Heart left ventricle (tissue), 16 donors: ENCODE measurements at regions not wholly inside any gene's neighbourhood (a gene's known extent, or its start where the extent isn't known, plus 50 kb on each side); places are given as distances from the start of the nearest gene placed in this dataset.

ENCODE experiments used
- ATAC-seq, 4 donors: fragments of 200-7000 bp; cut with Tn5 transposase; one replicate each; pipeline ENCODE4 v1.9.1; 2020 to 2022; ENCODE audit warnings: moderate library complexity in 4 of 4, mild to moderate bottlenecking in 3 of 4, moderate number of reproducible peaks in 1 of 4
- DNase-seq, 5 donors: peaks; one replicate each; pipeline ENCODE4 v3.0.0-alpha.2; 2020
- H3K27ac ChIP-seq, 12 donors: fragments of 200-600 bp; sonication (generic) in 4 of 12; one replicate each; pipeline versions ENCODE4 v1.5.0 to v1.8.0; 2016 to 2022; ENCODE audit warnings: mild to moderate bottlenecking in 2 of 12
- H3K27me3 ChIP-seq, 9 donors: fragments of 200-600 bp; sonication (generic) in 2 of 9; one replicate each; pipeline versions ENCODE4 v1.5.1 to v1.8.0; 2016 to 2022; ENCODE audit warnings: mild to moderate bottlenecking in 3 of 9
- H3K36me3 ChIP-seq, 9 donors: fragments of 200-600 bp; sonication (generic) in 2 of 9; one replicate each; pipeline versions ENCODE4 v1.5.0 to v1.8.0; 2018 to 2022; ENCODE audit warnings: mild to moderate bottlenecking in 2 of 9
- H3K4me1 ChIP-seq, 12 donors: fragments of 200-600 bp; sonication (generic) in 4 of 12; one replicate each; pipeline versions ENCODE4 v1.5.0 to v1.8.0; 2016 to 2022; ENCODE audit warnings: mild to moderate bottlenecking in 3 of 12
- H3K4me3 ChIP-seq, 12 donors: fragments of 200-600 bp; sonication (generic) in 4 of 12; one replicate each; pipeline versions ENCODE4 v1.5.0 to v1.8.0; 2017 to 2022; ENCODE audit warnings: mild to moderate bottlenecking in 9 of 12, moderate library complexity in 4 of 12
- H3K9me3 ChIP-seq, 12 donors: fragments of 200-600 bp; sonication (generic) in 4 of 12; one replicate each; pipeline versions ENCODE4 v1.5.0 to v1.8.0; 2016 to 2022; ENCODE audit warnings: mild to moderate bottlenecking in 1 of 12
- CTCF ChIP-seq, 12 donors: fragments of 200-600 bp; sonication (generic) in 4 of 12; IDR thresholded peaks; one replicate each; pipeline versions ENCODE4 v1.5.0 to v1.8.0; 2018 to 2022; ENCODE audit warnings: antibody characterized with exemption in 12 of 12, mild to moderate bottlenecking in 5 of 12
- POLR2A ChIP-seq, 2 donors: fragments of 450-650 bp; IDR thresholded peaks; one replicate each; pipeline ENCODE4 v1.6.1; 2017; ENCODE audit warnings: antibody characterized with exemption in 2 of 2, mild to moderate bottlenecking in 2 of 2, moderate library complexity in 2 of 2
- WGBS, 4 donors: extraction: QIAGEN DNeasy Blood & Tissue Kit in 2 of 4; methylation state at CpG; one replicate each; pipeline versions ENCODE4 v1.1.5 to v1.1.7; 2013 to 2018; 5-methylcytosine and 5-hydroxymethylcytosine counted together
- intact Hi-C, 10 donors: fragments of 100-400 bp; cut with DNase I; formaldehyde crosslinking; loops; one replicate each; pipeline versions ENCODE4 v1.11.1 to v1.14.2; 2022
- donor health status: ischemic (EF 13 %, LVEDD 7.1; RV severe dilation, severe dysfunction).
- donor health status: healthy with polysubstance abuse.
- donor health status: DM: no; HTN: yes; CAD: no.
- donor health status: DM: no; HTN: no; CAD: no.
- donor health status: ischemic (EF 25% LVEDD 6.9; RV normal size, moderate dysfunction).
- donor health status: ischemic (EF 25% LVEDD 5.7; RV mildly dilated, moderate dysfunction).
- donor health status: healthy.
- donor health status: DM: yes; HTN: yes; CAD: no.
- donor health status: ischemic (EF 35%, LVEDD 5.7; RV mildly dilated, moderate dysfunction).
- donor health status: nonischemic (EF 11% LVEDD 7.7; RV severe dilation, severe dysfunction).
- donor health status: DM: yes; HTN: yes; CAD: no.
- donor health status: PGD.
- donor health status: ischemic (EF 29% LVEDD 5.4; RV normal size, mild dysfunction).
- donor health status: nonischemic (EF 23%, LVEDD 6.1; RV moderate dilation, normal function).

DNA sequence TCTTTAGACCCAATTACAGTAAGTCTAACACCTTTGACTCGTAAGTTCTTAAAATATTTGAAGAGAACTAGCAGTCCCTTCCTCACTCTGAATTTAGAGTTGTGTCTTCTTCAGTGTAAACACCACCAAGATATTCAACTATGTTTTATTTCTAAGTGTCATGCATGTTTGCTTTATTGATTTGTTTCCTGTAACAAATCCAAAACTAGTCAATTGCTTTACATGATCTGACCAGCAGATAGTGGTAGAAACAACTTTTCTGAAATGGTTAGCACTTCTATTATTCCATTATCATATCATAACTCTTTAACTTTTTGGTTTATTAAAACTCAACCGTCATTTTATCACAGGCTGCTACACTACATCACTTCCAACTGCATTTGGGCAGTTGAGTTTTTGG, 90.1 kb downstream of the INHBA start:
- intact Hi-C loops, result no loop called here
- DNase-seq (no peak), ATAC-seq (no peak)
- Histone ChIP-seq H3K4me3 (no peak overlapping the region), H3K27ac (no peak overlapping the region), H3K4me1 (no peaks in the 10 kb centered on the region), H3K9me3 (no peaks in the 10 kb centered on the region), H3K36me3 (no peaks in the 10 kb centered on the region), H3K27me3 (no peaks in the 10 kb centered on the region)
- 84 to 88% (median 85%) methylated on average over 2 of the region's 2 CpGs for WGBS, 4 donors
- TF ChIP-seq POLR2A (IDR thresholded peaks at IDR 0.05), result no peak
- TF ChIP-seq CTCF (IDR thresholded peaks at IDR 0.05), result no peak

DNA sequence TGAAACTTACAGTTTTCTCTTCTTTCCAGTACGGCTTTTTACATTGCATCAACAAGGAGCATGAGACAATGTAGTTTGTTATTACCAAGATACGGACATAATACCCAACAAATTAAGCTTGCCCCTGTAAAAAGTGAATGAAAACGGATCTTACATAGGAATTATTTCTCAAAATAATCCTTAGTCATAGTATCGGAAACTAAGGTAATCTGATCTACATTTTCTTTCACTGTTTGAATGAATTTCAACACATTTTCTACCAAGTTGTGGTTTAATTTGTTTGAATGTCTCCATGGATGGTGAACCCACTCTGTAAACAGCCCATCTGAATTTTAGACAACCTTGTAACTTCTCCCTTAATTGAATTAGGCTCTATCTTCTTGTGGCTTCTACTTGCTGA, 90.5 kb downstream of the INHBA start:
- Histone ChIP-seq H3K4me3 (no peak overlapping the region), H3K27ac (no peak overlapping the region), H3K9me3 (no peaks in the 10 kb centered on the region), H3K4me1 (no peaks in the 10 kb centered on the region), H3K27me3 (no peaks in the 10 kb centered on the region), H3K36me3 (no peaks in the 10 kb centered on the region)
- no peak for ATAC-seq
- intact Hi-C loops, result no loop called here
- no peak for TF ChIP-seq CTCF (IDR thresholded peaks at IDR 0.05)
- TF ChIP-seq POLR2A (IDR thresholded peaks at IDR 0.05), result no peak
- WGBS, 4 donors, result 88 to 93% (median 89%) methylated on average over 4 of the region's 4 CpGs
- no peak for DNase-seq

GRCh38 chr7:41608447-41608846, 94.4 kb downstream of the INHBA start:
- DNase-seq (no peak), ATAC-seq (no peak)
- H3K9me3 ChIP-seq, result no peaks in the 10 kb centered on the region
- H3K4me3 ChIP-seq, result no peak overlapping the region
- no peaks in the 10 kb centered on the region for H3K4me1 ChIP-seq
- intact Hi-C loops, result no loop called here
- TF ChIP-seq CTCF (IDR thresholded peaks at IDR 0.05) (no peak), POLR2A (IDR thresholded peaks at IDR 0.05) (no peak)
- 84 to 87% (median 86%) methylated on average over 2 of the region's 2 CpGs for WGBS, 4 donors
- H3K36me3 ChIP-seq, result no peaks in the 10 kb centered on the region
- no peak overlapping the region for H3K27ac ChIP-seq
- no peaks in the 10 kb centered on the region for H3K27me3 ChIP-seq

- Histone ChIP-seq H3K27ac (no peak overlapping the region), H3K4me3 (no peak overlapping the region), H3K9me3 (no peaks in the 10 kb centered on the region), H3K4me1 (no peaks in the 10 kb centered on the region), H3K27me3 (no peaks in the 10 kb centered on the region), H3K36me3 (no peaks in the 10 kb centered on the region)
- intact Hi-C loops, result no loop called here
- no peak for TF ChIP-seq POLR2A (IDR thresholded peaks at IDR 0.05)
- DNase-seq (no peak), ATAC-seq (no peak)
- WGBS, 4 donors, result 88 to 94% (median 93%) methylated on average over 1 of the region's 1 CpG
Measured at GRCh38 chr7:41603985-41604384, 98.9 kb downstream of the INHBA start.

DNA sequence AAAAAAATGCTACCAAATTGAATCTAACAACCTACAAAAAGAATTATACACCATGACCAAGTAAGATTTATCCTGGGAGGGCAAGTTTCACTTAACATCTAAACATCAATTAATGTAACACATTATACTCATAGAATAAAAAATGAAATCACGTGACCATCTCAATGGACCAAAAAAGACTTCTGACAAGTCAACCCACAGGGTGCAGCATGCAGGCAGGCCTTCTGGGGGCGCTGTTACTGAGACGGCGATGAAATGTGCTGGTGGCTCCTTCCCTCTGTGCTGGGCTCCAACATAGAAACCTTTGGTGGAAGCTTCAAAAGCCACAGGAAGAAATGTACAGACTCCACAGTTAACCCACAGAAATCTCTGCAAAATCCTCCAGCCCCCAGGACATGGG, 103.1 kb downstream of the INHBA start:
- Histone ChIP-seq H3K4me3 (no peak overlapping the region), H3K4me1 (no peaks in the 10 kb centered on the region), H3K27me3 (no peaks in the 10 kb centered on the region), H3K9me3 (peaks cover 0 to 31% (median 11%) of the 10 kb centered on the region in 12 donors), H3K36me3 (no peaks in the 10 kb centered on the region), H3K27ac (no peak overlapping the region)
- TF ChIP-seq POLR2A (IDR thresholded peaks at IDR 0.05), result no peak
- TF ChIP-seq CTCF (IDR thresholded peaks at IDR 0.05), result no peak
- ATAC-seq (no peak), DNase-seq (no peak)
- intact Hi-C loops, result no loop called here
- 59 to 73% (median 67%) methylated on average over 4 of the region's 4 CpGs for WGBS, 4 donors
